Suppressor macrophage treated with lipopolysaccharide for 4 hours (primary cell): ENCODE measurements at regions not wholly inside any gene's neighbourhood (a gene's known extent, or its start where the extent isn't known, plus 50 kb on each side); places are given as distances from the start of the nearest gene placed in this dataset.

Experiments
- DNase-seq: peaks from one replicate; pipeline ENCODE4 v3.0.0-alpha.2; 2020

GRCh38 chr1:199671684-199672083 lies 355.8 kb upstream of the NR5A2 start:
- no peak for DNase-seq

DNA sequence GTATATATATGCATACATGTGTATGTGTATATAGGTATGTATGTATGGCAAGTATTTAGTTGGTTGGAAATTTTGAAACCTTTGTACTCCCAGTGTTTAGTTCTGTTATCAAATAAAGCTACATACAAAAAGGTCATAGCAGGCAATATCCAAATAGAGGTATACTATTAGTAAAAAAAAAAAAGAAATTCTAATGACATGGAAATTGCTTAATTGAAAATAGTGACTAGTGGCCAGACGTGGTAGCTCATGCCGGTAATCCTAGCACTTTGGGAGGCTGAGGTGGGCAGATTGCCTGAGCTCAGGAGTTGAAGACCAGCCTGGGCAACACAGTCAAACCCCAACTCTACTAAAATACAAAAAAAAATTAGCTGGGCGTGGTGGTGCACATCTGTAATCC lies 351.6 kb upstream of the NR5A2 start:
- DNase-seq, result no peak

DNA sequence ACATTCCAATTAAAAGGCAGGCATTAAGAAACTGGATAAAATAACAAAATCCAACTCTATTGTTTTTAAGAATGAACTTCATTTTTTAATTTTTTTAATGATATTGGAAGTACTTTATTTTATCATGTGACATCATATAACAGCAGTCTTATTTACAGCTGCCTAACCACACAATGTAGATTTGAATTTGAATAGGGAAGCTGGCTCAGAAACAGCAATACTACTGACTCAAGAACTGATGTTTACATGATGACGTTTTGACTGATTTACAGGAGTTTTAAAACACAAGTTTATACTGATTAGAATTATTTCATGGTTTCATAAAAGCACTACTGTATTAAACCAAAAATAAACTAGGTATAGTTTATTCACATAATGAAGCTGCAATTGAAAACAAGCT lies 348.7 kb upstream of the NR5A2 start:
- DNase-seq, result no peak

- DNase-seq, result no peak
Observed at GRCh38 chr1:199682081-199682480, 345.4 kb upstream of the NR5A2 start.

DNA sequence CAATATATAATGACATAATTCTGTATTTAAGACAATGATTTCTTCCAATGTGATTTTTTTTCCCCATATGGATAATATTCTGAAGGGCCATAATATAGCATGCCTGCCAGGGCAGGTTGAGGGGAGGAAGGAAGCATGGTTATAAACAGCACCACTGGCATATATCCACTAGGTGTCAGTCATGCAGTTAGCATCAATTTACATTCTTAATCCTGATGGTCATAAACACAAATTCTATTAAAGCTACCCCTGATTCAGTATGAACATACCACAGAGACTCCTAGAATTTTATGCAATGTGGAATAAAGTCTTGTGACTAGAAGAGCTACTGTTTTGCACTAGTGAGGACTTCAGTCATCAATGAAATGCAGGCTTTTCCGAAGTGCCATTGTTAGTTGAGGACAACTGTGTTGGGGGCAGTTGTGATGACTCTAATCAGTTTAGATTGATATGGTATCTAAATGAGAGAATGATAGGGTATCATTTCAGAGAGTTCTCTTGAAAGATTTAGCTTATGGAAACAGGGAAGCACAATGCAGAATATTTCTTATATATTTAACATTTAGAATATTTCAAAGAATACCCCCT lies 342.7 kb upstream of the NR5A2 start:
- peak; percentile 66 for DNase-seq

- no peak for DNase-seq
Observed at GRCh38 chr1:199685369-199685768, 342.1 kb upstream of the NR5A2 start.

GRCh38 chr1:199687321-199687720 lies 340.2 kb upstream of the NR5A2 start:
- DNase-seq, result peak; percentile 54

DNA sequence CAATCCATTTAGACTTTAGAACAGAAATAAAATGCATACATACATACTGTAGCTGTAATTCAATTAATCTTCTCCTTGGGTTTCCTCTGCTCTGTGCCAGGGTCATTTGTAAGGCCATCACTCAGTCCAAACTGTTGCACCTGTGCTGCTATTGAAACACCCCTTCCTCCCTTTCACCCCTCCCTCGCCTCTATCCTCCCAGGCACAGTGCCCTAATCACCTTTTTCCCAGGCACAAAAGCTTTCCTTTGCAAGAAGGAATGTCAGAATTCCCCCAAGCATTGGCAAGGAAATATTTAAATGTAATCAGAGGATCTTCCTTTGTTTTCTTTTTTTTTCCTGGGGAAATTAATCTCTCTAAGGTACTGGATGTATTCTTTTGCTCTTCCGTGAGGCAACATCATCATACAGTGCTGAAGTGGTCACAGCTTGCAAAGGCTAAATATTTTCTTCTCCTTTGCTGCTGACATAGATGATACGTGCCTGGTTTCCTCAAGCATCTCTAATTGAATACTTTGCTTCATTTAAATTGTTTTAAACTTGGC lies 339.3 kb upstream of the NR5A2 start:
- no peak for DNase-seq

GRCh38 chr1:199688774-199689173 lies 338.7 kb upstream of the NR5A2 start:
- DNase-seq, result no peak

DNA sequence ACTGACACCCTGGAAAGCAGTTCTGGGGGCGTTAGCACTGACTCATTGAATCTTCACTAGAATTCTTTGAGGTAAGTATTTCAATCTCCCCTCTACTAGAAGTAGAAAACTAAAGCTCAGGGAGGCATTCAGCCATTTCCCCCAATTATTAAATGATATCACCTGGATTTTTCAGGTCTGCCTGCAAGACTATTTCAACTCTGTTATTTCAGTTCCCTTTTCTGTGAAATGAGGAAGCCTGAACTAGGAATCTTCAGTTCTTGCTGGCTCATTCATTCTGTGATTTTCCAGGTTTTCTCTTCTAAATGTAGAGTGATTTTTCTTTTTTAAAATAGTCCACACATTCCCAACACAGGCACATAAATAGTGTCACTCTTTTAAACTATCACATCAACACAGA lies 337.0 kb upstream of the NR5A2 start:
- DNase-seq, result no peak

GRCh38 chr1:199691540-199691939 lies 336.0 kb upstream of the NR5A2 start:
- DNase-seq, result peak; percentile 86

- DNase-seq, result no peak
Observed at GRCh38 chr1:199693724-199694123, 333.8 kb upstream of the NR5A2 start.

DNA sequence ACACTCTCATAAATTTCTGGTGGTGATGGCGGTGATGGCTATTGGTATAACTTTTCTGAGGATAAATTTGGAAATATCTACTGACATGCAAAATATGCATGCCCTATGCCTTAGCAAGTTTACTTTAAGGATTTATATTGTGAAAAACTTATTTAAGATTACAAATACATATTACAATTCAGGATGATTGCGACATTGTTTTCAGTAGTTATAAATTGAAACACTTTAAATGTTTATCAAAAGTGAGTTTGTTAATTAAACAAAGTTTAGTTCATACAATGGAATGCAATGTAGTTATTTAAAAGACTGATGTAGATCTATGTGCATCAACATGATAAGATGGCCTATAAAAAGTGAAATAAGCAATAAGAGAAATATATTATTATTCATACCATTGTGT lies 331.3 kb upstream of the NR5A2 start:
- no peak for DNase-seq

- no peak for DNase-seq
Observed at GRCh38 chr1:199698222-199698621, 329.3 kb upstream of the NR5A2 start.

- DNase-seq, result no peak
Observed at GRCh38 chr1:199700551-199700950, 327.0 kb upstream of the NR5A2 start.

- DNase-seq, result peak; percentile 21
Observed at GRCh38 chr1:199701726-199702125, 325.8 kb upstream of the NR5A2 start.

DNA sequence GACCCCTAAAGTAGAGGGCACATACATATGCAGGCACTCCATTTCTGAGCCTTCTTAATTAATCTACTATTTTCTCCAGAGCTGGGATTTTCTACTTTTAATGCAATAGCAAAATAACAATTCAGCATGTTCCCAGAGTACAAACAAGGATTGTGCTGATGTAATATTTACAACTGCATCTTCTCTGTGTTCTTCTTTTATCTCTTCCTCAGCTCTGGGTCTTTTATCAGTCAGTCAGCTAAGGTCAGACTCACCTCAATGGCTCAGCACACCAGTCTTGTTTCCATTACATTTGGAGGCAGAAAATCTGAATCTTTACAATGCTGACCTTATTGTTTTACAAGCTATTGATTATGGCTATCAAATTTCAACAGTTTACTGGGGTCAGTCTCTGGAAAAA lies 323.3 kb upstream of the NR5A2 start:
- DNase-seq, result no peak

DNA sequence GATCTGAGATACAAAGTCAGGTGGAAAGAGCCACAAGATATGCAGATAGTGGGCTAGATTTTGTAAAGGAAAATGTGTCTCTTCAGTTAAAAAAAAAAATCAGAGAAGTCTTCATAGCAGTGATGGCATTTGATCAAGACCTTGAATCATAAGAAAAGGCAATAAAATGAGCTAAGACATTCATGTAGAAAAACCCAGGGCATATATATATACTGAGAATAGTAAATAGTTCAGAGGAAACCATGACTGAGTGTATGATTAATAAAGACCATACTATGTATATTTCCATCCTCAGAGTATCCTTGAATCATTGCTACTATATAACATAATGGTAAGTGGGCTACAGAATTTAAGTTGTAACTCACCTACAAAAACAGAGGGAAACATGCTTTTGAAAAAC lies 321.7 kb upstream of the NR5A2 start:
- DNase-seq, result no peak

DNA sequence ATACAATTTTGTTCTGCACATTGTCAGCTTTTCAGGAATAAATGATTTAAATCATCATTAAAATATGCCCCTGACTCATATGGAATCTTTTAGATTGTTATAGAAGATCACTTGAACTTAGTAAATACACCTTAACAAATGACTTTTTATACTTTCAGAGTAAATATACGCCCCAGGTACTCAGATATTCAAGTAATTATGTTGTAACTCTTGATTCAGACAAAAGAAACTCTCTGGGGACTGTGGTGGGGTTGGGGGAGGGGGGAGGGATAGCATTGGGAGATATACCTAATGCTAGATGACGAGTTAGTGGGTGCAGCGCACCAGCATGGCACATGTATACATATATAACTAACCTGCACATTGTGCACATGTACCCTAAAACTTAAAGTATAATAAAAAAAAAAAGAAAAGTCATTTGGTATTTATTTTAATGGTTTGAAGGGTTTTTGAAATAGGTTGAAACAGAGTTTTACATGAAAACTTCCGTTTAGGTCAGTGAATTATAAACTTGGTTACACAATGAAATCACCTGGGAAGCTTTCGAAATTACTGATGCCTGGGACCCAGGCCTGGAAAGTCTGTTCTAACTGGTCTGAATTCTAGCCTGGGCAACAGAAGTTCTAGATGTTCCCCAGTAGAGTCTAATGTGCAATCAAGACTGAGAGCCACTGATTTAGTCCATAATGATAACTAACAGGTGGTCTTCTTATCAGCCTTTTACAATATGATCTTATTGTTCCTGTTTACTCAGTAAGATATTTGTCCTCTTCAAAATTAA lies 320.5 kb upstream of the NR5A2 start:
- DNase-seq, result no peak

DNA sequence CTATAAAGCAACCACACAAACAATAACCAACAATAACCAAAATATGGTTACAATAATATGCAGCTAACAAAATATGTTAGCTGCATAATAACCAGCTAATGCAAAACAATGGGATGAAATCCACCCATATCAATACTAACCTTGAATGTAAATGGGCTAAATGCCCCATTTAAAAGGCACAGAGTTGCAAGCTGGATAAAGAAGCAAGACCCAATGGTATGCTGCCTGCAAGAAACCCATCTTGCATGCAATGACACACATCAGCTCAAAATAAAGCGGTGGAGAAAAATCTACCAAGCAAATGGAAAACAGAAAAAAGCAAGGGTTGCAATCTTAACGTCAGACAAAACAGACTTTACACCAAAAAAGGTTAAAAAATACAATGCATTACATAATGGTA lies 316.5 kb upstream of the NR5A2 start:
- DNase-seq, result no peak

- DNase-seq, result no peak
Observed at GRCh38 chr1:199716729-199717128, 310.8 kb upstream of the NR5A2 start.

GRCh38 chr1:199719156-199719842 lies 308.2 kb upstream of the NR5A2 start:
- no peak for DNase-seq

GRCh38 chr1:199720496-199720895 lies 307.0 kb upstream of the NR5A2 start:
- no peak for DNase-seq

GRCh38 chr1:199721001-199721400 lies 306.5 kb upstream of the NR5A2 start:
- DNase-seq, result no peak
